GM21423 (cell line): ENCODE measurements at regions not wholly inside any gene's neighbourhood (a gene's known extent, or its start where the extent isn't known, plus 50 kb on each side); places are given as distances from the start of the nearest gene placed in this dataset.

Experiments
- ATAC-seq: cut with Tn5 transposase; IDR thresholded peaks from one replicate; pipeline ENCODE4 v1.9.1; 2021; ENCODE audit warnings: mild to moderate bottlenecking, moderate library complexity; ENCODE audit not compliant: unreplicated experiment

GRCh38 chr22:47694536-47695130 is 932.2 kb downstream of the TBC1D22A start:
- ATAC-seq, result no peak

DNA sequence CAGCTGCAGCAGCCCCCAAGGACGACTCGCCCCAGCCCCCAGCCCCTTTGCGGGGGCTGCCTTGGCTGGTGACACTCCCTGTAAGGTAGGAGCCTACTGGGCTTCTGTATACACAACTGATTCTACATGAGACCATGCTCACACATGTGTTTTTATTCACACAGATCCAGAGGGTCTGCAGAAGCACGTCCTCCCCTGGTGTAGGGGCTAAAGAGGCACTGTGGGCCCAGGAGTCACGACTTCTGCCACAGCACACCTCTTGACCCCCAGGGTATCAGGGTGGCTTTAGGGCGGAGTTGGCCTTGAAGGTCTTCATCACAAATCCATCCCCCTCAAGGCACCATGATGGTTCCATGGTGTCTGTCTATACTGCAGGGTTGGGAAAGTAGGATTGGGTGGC is 931.2 kb downstream of the TBC1D22A start:
- ATAC-seq, result no peak

DNA sequence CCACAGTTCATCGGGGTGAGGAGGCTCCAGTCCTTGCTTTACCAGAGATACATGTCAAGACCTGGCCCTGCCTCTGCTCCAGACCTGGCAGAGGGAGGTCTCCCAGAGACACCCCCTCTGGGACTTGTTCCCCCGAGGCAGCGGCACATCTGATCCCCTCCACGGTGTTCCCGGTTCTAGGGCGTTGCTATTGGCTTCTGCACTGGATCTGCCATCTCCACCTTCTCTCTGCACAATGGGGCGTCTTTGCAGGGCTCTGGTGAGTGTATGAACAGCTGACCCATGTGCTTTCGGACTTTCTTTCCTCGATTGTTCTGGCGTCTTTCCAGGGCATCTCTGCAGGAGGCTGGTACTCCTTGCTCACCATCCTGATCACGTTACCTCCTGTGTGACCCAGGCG is 930.4 kb downstream of the TBC1D22A start:
- no peak for ATAC-seq

- no peak for ATAC-seq
Observed at GRCh38 chr22:47691152-47691895, 928.9 kb downstream of the TBC1D22A start.

DNA sequence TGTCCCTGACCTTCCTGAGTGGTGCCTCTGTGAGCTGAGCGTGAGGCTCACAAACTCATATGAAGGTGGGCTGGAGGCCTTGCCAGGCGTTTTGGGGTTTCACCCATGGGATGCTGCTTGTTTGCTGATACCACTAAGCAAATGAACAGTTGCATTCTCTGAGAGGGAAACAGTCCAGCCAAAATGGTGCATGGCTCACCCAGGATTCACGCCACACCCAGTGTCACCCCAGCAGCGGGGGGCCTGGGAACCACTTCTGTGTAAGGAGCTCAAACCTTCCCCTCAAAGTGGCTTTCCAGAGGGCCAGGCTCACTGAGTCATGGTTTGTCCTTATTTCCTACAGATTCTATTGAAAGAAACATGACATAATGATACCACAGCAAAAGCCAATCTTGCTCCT is 928.1 kb downstream of the TBC1D22A start:
- ATAC-seq, result no peak

DNA sequence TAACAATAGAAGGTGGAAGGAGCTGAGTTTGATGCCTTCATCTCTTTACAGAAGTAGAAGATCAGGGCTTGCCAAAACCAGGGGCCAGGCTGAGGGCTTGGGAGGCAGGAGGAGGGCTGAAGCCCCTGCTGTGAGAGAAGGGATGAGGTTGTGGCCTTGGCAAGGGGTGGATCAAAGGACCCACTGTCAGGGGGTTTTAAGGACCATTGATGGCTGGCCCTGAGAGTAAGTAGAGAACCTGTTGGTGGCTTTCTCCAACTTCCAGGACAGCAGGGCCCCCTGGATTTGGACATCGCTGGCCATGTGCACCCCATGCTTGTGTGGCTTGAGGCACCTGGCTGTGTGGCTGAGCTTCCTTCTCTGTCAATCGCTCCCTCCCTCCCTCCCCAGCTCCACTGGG is 927.7 kb downstream of the TBC1D22A start:
- no peak for ATAC-seq

DNA sequence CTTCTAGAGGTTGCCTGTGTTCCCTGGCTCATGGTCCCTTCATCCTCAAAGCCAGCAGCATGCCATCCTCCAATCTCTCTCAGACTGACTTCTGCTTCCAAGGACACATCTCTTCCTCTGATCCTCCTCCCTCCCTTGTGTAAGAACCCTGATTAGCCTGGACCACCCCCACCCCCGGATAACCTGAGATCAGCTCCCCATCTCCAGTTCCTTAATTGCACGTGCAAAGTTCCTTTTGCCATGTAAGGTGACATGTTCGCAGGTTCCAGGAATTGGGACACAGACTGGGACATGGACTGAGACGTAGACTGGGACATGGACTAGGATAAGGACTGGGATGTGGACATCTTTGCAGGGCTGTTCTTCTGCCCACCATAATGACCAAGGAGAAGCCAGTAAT is 925.3 kb downstream of the TBC1D22A start:
- no peak for ATAC-seq

DNA sequence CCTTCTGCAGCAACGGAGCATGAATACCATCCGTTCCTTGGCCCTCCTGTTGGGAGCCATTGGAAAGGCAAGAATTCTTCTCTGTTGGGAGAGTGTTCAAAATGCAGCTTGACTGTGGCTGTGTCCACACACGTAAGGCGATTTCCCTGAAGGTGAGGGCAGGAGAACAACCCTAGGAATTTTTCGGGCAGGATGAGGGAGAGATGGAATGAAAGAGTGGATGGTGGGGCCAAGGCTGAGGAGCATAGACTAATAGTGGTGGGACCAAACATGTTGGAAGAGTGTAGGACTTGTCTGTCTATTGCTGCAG is 924.9 kb downstream of the TBC1D22A start:
- no peak for ATAC-seq

DNA sequence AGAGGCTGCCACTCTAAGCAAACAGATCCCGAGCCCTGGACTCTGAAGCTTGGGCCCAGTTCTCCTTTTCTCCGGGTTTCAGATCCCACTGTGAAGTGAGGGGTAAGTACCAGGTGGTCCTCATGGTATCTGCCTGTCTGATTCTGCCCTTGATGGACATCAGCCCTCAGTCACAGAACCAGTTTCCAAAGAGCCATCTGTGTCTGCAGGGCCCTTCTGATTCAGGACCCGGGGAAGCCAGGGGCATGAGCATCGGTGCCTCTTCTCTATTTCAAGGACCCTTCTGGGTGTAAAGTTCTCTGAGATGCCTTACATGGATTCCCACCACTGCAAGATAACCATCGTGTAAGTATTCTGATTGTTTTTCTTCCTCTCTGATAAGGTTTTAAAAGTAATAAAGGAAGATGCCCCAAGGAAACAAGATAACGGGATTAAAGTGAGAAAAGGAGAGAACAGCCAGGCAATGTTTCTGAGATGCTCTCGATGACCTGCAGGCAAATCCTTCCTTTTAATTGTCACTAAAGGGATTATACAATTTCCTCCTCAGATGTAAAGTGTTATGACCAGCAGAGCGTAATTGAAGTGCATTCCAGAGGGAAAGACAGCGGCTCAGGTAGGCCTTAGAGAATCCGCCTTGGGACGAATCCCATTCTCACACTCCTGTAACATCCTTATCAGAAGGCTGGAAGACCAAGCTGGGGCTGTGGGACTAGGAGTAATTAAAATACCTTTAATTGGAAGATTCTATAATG is 924.3 kb downstream of the TBC1D22A start:
- ATAC-seq, result no peak

DNA sequence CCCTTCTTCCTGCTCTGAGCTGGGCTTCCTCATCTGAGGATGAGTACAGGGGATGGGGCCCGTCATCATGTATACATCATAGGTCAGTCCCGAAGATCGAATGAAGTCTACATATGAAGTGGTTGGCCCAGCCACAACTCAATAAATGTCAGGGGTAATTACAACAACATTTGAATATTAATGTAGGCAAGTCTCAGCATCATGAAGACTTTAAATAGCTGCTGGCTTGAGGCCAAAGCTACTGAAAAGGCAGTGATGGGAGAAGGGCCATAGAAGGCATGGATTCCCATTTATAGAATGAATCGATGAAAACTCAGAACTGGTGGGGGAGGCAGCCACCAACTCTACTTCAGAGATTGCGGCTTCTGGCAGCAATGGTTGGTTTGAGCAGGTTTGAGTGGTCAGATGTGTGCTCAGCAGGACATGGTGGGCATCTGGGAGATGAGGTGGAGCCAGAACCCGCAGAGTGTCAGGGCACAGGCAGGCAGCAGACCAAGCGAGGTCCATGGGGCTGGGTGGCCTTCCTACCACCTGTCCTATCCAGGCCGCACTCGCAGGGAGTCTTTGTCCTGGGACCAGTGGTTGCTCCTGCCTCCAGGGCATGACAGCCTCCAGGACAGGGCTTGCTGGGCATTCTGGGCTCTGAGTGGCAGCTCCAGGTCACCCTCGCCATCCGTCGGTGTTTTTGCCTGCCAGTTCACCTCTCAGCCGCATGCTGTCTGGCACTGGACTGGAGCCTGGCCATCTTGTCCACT is 919.1 kb downstream of the TBC1D22A start:
- no peak for ATAC-seq

DNA sequence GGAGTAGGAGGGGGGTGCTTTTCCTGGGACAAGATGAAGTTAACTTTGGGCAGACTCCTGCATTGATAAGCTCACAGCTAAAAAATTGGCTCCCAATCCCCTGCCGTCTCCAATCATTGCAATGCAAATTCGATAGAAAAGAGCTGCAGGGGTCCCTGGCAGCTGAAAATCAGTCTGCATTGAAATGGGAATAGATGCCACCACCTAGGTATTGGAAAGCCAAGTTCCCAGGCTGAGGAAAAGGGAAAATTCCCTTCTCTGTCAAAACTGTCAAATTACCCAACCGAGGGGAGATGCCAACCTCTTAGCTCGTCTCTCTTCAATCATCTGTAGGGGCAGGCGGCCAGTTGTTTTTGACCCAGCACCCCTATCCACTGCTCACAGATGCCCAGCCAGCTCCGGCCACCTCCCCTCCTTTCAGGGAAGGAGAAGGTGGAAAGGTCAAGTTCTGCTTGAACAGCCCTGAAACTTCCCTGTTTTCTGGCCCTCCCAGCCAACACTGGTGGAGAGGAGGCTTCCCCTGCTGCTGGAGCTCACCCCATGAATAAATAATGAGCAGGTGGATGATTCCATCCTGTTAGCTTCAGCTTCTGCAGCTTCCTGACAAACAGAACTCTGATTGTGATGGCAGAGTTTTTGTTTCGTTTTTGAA is 916.3 kb downstream of the TBC1D22A start:
- no peak for ATAC-seq

DNA sequence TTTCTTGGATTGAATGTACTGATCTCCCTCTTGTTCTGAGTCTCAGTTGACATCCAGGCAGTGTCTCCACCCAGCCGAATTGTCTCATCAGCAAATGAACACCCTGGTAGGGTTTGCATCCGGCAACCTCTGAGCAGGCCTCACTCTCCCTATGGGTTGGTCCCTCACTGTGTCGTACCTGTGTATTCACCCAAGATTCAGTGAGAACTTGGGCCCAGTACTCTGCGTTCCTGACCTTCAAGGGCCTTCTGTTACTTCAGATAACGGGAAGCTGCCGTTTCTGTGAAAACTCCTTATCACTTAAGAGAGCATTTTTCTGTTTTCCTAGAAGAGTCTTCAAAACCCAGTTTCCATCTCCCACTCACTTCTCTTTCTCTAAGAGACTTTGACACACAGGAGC is 915.6 kb downstream of the TBC1D22A start:
- ATAC-seq, result no peak

DNA sequence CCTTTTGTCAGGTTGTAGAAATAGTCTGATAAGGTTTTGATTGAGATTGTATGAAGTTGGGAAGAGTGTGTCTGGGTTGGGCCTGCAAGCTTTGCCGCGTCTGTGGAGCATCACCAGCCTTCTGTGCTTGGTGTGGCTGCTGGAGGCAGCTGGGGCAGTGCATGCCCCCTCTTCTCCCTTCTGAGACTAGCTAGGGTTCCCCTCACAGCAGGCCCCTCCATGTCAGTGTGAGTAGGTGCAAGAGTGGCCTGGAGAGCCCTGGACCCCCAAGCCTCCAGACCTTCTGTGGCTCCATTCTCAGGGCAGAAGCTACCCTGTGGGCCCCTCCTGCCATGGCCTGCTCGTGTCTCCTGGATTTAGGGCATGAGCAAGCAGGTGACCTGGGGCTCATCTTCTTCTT is 914.2 kb downstream of the TBC1D22A start:
- ATAC-seq, result no peak

DNA sequence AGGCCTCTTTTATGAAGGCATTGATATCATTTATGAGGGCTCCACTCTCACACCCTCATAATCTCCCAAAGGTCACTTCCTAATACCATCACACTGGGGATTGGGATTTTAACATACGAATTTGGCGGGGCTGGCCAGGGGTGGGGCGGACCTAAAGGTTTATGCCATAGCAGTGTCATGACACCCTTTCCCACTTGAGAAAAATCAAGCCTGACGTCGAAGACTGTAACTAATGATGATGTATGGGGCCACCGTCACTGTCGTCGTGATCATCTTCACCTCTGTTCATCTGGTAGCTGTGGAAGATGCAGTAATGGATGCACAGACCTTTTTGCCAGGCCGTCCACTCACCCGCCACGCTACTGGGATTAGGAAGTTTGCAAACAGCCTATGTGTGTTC is 912.1 kb downstream of the TBC1D22A start:
- no peak for ATAC-seq

DNA sequence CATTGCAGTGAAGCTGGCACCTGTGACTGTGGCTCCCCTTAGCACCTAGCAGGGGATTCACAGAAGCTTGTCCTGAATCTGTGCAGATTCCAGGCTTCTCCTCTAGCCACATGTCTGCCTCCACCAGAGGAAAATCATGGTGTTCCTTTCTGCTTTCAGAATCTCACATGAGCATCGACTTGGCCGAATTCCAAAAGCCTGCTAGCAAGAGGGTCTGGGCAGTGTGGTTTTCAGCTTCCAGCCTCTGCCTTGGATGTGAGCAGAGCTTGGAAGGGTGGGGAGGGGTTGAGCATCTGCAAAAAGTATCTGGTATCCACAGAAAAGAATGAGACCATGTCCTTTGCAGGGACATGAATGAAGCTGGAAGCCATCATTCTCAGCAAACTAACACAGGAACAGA is 911.1 kb downstream of the TBC1D22A start:
- ATAC-seq, result no peak

GRCh38 chr22:47672526-47672925 is 910.1 kb downstream of the TBC1D22A start:
- ATAC-seq, result no peak

- no peak for ATAC-seq
Observed at GRCh38 chr22:47665151-47665550, 902.7 kb downstream of the TBC1D22A start.

- ATAC-seq, result no peak
Observed at GRCh38 chr22:47663615-47664605, 901.5 kb downstream of the TBC1D22A start.

GRCh38 chr22:47659467-47660223 is 897.2 kb downstream of the TBC1D22A start:
- no peak for ATAC-seq
